ENCODE measurements at regions not wholly inside any gene's neighbourhood (a gene's known extent, or its start where the extent isn't known, plus 50 kb on each side); places are given as distances from the start of the nearest gene placed in this dataset.

- ChIA-PET CTCF (ENCODE audit: low intra/inter-chr PET ratio, low total read pairs) (no interaction called here), POLR2A (no interaction called here)
- intact Hi-C loops (cut with micrococcal nuclease; ENCODE audit: unreplicated experiment): no loop called here
- Histone ChIP-seq H3K36me3 (replicated peaks in 1 of 2; ENCODE audit: control insufficient read depth in 1 of 2, insufficient read depth in 2 of 2, low read length in 2 of 2) (no peaks in the 10 kb centered on the region), H3K79me2 (ENCODE audit: insufficient read depth, low read length) (no peaks in the 10 kb centered on the region), H4K20me1 (ENCODE audit: insufficient read depth, low read length) (no peaks in the 10 kb centered on the region), H3K9ac (ENCODE audit: insufficient read depth, low read depth, low read length) (no peak overlapping the region), H3K9me3 (ENCODE audit: low read length) (no peaks in the 10 kb centered on the region), H2AFZ (ENCODE audit: low read length) (no peak overlapping the region), H3K27ac (ENCODE audit: extremely low read length, insufficient read depth, low read length) (no peak overlapping the region), H3K27me3 (ENCODE audit: control insufficient read depth in 1 of 2, insufficient read depth in 2 of 2, low read length in 2 of 2) (no peaks in the 10 kb centered on the region), H3K4me3 (replicated peaks in 1 of 3; ENCODE audit: insufficient read depth in 1 of 3, low read depth in 2 of 3, low read length in 3 of 3) (no peak overlapping the region), H3K4me1 (ENCODE audit: insufficient read depth, low read length) (peaks cover 21% of the 10 kb centered on the region), H3K4me2 (ENCODE audit: low read depth, low read length) (no peak overlapping the region)
- WGBS (ENCODE audit: low lambda C conversion rate): 38% methylated on average over 3 of the region's 3 CpGs
- no peak for FAIRE-seq
- in situ Hi-C loops (cut with HindIII; ENCODE audit: extremely low pct_ligation_motif_present, low pct_unique_long_range_greater_than_20kb): no loop called here
- BruUV-seq (replicated peaks): no TSS peak
- no peak for ATAC-seq
- TF ChIP-seq HOXA5 (CRISPR knock-in tag; IDR thresholded peaks at IDR 0.05) (no peak), HNRNPUL1 (IDR thresholded peaks at IDR 0.05; ENCODE audit: low read depth, low read length) (no peak), ZNF563 (CRISPR knock-in tag; IDR thresholded peaks at IDR 0.05) (no peak), ZXDC (CRISPR knock-in tag; IDR thresholded peaks at IDR 0.05) (no peak)
- DNase-seq (ENCODE audit: low spot score): no peak
These were observed 122.1 kb upstream of the ZNF648 start for GRCh38 chr1:182183606-182184005.

GRCh38 chr1:182182311-182182710 is 120.8 kb upstream of the ZNF648 start:
- CTCF ChIA-PET (ENCODE audit: low intra/inter-chr PET ratio, low total read pairs): no interaction called here
- intact Hi-C loops (cut with micrococcal nuclease; ENCODE audit: unreplicated experiment): no loop called here
- POLR2A ChIA-PET: no interaction called here

More at GRCh38 chr1:182182311-182182710, 120.8 kb upstream of the ZNF648 start:
- no peaks in the 10 kb centered on the region for H3K79me2 ChIP-seq (ENCODE audit: insufficient read depth, low read length)
- no peak overlapping the region for H3K4me2 ChIP-seq (ENCODE audit: low read depth, low read length)
- DNase-seq (ENCODE audit: low spot score) (no peak), ATAC-seq (no peak), FAIRE-seq (no peak)
- no peak overlapping the region for H3K27ac ChIP-seq (ENCODE audit: extremely low read length, insufficient read depth, low read length)
- no peaks in the 10 kb centered on the region for H3K9me3 ChIP-seq (ENCODE audit: low read length)
- no peaks in the 10 kb centered on the region for H3K36me3 ChIP-seq (replicated peaks in 1 of 2; ENCODE audit: control insufficient read depth in 1 of 2, insufficient read depth in 2 of 2, low read length in 2 of 2)
- H2AFZ ChIP-seq (ENCODE audit: low read length): no peak overlapping the region
- no peak overlapping the region for H3K9ac ChIP-seq (ENCODE audit: insufficient read depth, low read depth, low read length)
- in situ Hi-C loops (cut with HindIII; ENCODE audit: extremely low pct_ligation_motif_present, low pct_unique_long_range_greater_than_20kb): no loop called here
- TF ChIP-seq ZNF780A (CRISPR knock-in tag; IDR thresholded peaks at IDR 0.05) (no peak), ZNF766 (CRISPR knock-in tag; IDR thresholded peaks at IDR 0.05; ENCODE audit: borderline replicate concordance) (no peak), SYNCRIP (IDR thresholded peaks at IDR 0.05; ENCODE audit: insufficient read depth, low read depth, low read length) (no peak), MAFK (conservative IDR thresholded peaks at IDR 0.05 in 1 of 2, IDR thresholded peaks at IDR 0.05 in 1 of 2; ENCODE audit: low read length in 2 of 2) (peak; percentile 74 to 89), MAFF (IDR thresholded peaks at IDR 0.05; ENCODE audit: low read depth, low read length) (peak; percentile 82), ISX (CRISPR knock-in tag; conservative IDR thresholded peaks at IDR 0.05) (no peak), EHMT2 (IDR thresholded peaks at IDR 0.05; ENCODE audit: borderline replicate concordance, low read depth, low read length) (no peak), NFATC3 (CRISPR knock-in tag; IDR thresholded peaks at IDR 0.05) (no peak)
- peaks cover 21% of the 10 kb centered on the region for H3K4me1 ChIP-seq (ENCODE audit: insufficient read depth, low read length)
- H3K27me3 ChIP-seq (ENCODE audit: control insufficient read depth in 1 of 2, insufficient read depth in 2 of 2, low read length in 2 of 2): no peaks in the 10 kb centered on the region
- no peak overlapping the region for H3K4me3 ChIP-seq (replicated peaks in 1 of 3; ENCODE audit: insufficient read depth in 1 of 3, low read depth in 2 of 3, low read length in 3 of 3)
- H4K20me1 ChIP-seq (ENCODE audit: insufficient read depth, low read length): no peaks in the 10 kb centered on the region
- no TSS peak for BruUV-seq (replicated peaks)
